ENCODE measurements at regions not wholly inside any gene's neighbourhood (a gene's known extent, or its start where the extent isn't known, plus 50 kb on each side); places are given as distances from the start of the nearest gene placed in this dataset.
A peak's percentile ranks its signal among the peaks of the same experiment; 100 is the strongest.

DNA sequence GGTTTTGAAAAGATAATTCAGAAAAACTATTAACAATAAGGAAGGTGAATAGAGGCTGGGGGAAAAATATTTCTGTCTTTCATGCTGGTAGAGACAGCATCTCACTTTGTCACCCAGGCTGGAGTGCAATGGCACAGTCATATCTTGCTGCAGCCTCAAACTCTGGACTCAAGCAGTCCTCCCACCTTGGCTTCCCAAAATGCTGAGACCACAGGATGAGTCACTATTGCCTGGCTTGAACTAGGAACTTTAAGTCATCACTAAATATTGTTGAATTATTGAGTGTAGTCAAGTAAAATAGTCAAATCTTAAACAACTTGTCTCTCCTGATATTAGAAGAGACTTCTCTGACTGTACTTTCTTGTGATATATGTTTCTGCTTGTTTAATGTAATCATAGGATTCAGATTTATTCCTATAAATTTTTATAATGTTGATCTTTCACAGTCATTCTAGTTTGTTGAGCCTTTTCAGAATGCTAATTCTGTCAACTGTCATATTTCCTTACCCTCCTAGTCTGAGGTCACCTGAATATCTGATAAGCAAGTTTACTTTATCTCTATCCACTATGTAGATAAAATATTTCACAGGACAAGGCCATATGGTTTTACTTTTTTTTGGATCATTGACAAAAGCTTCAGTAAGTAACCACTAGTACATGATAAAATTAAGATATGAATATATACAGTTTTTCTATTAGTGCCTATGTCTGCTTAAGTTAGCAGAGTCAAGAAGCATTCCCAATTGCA is 1696.5 kb downstream of the MAT2B start:
- no peaks in the 10 kb centered on the region for H3K36me3 ChIP-seq (ENCODE audit: insufficient read depth, low read length)
- H3K4me3 ChIP-seq (ENCODE audit: low read depth, low read length, poor library complexity, severe bottlenecking), result no peak overlapping the region
- no peaks in the 10 kb centered on the region for H3K27me3 ChIP-seq (ENCODE audit: insufficient read depth, low read length)
- no peak overlapping the region for H3K27ac ChIP-seq (ENCODE audit: low read depth, low read length, poor library complexity, severe bottlenecking)
- no peak for TF ChIP-seq EZH2 (IDR thresholded peaks at IDR 0.05; ENCODE audit: borderline replicate concordance, low read length)
- TF ChIP-seq, protein P1, sequence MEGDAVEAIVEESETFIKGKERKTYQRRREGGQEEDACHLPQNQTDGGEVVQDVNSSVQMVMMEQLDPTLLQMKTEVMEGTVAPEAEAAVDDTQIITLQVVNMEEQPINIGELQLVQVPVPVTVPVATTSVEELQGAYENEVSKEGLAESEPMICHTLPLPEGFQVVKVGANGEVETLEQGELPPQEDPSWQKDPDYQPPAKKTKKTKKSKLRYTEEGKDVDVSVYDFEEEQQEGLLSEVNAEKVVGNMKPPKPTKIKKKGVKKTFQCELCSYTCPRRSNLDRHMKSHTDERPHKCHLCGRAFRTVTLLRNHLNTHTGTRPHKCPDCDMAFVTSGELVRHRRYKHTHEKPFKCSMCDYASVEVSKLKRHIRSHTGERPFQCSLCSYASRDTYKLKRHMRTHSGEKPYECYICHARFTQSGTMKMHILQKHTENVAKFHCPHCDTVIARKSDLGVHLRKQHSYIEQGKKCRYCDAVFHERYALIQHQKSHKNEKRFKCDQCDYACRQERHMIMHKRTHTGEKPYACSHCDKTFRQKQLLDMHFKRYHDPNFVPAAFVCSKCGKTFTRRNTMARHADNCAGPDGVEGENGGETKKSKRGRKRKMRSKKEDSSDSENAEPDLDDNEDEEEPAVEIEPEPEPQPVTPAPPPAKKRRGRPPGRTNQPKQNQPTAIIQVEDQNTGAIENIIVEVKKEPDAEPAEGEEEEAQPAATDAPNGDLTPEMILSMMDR (IDR thresholded peaks at IDR 0.05; ENCODE audit: low read length), result no peak
- H3K79me2 ChIP-seq (ENCODE audit: insufficient read depth, low read length), result no peaks in the 10 kb centered on the region
- H3K9ac ChIP-seq (ENCODE audit: low read length), result no peak overlapping the region
- no peaks in the 10 kb centered on the region for H3K9me2 ChIP-seq (ENCODE audit: low read depth, low read length)
- no peaks in the 10 kb centered on the region for H3K4me1 ChIP-seq (ENCODE audit: insufficient read depth, low read length, severe bottlenecking)
- no peak overlapping the region for H3K4me2 ChIP-seq (ENCODE audit: low read length)
- no peaks in the 10 kb centered on the region for H3F3A ChIP-seq (ENCODE audit: insufficient read depth, low read length)
- H3K9me3 ChIP-seq (ENCODE audit: low read length), result no peaks in the 10 kb centered on the region
- no peak overlapping the region for H2AFZ ChIP-seq (ENCODE audit: low read length)
- H4K20me1 ChIP-seq (ENCODE audit: insufficient read depth, low read length), result no peaks in the 10 kb centered on the region

DNA sequence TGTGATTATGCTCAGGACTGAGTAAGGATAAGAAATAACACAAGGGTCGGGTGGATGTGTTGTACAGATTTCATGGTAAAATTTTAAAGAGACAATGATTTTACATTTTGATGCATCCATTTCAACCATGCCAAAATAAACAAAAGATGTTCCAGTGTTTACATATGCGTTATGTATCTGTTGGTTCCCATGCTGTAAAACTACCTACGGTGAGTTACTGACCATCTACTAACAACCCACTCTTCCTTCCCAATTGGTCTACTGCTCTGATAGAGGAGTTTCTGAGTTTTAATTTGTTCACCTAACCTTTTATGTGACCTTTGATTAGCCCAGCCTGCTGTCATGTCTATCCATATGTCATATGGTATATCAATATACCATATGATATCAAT is 1697.1 kb downstream of the MAT2B start:
- Histone ChIP-seq H3K27ac (ENCODE audit: low read depth, low read length, poor library complexity, severe bottlenecking) (no peak overlapping the region), H3F3A (ENCODE audit: insufficient read depth, low read length) (no peaks in the 10 kb centered on the region), H3K4me3 (ENCODE audit: low read depth, low read length, poor library complexity, severe bottlenecking) (no peak overlapping the region), H3K27me3 (ENCODE audit: insufficient read depth, low read length) (no peaks in the 10 kb centered on the region), H3K9ac (ENCODE audit: low read length) (no peak overlapping the region), H3K9me3 (ENCODE audit: low read length) (no peaks in the 10 kb centered on the region), H2AFZ (ENCODE audit: low read length) (no peak overlapping the region), H3K79me2 (ENCODE audit: insufficient read depth, low read length) (no peaks in the 10 kb centered on the region), H4K20me1 (ENCODE audit: insufficient read depth, low read length) (no peaks in the 10 kb centered on the region), H3K4me2 (ENCODE audit: low read length) (no peak overlapping the region), H3K4me1 (ENCODE audit: insufficient read depth, low read length, severe bottlenecking) (no peaks in the 10 kb centered on the region), H3K9me2 (ENCODE audit: low read depth, low read length) (no peaks in the 10 kb centered on the region), H3K36me3 (ENCODE audit: insufficient read depth, low read length) (no peaks in the 10 kb centered on the region)
- TF ChIP-seq, protein P1 (IDR thresholded peaks at IDR 0.05; ENCODE audit: low read length), result no peak
- TF ChIP-seq EZH2 (IDR thresholded peaks at IDR 0.05; ENCODE audit: borderline replicate concordance, low read length), result no peak

DNA sequence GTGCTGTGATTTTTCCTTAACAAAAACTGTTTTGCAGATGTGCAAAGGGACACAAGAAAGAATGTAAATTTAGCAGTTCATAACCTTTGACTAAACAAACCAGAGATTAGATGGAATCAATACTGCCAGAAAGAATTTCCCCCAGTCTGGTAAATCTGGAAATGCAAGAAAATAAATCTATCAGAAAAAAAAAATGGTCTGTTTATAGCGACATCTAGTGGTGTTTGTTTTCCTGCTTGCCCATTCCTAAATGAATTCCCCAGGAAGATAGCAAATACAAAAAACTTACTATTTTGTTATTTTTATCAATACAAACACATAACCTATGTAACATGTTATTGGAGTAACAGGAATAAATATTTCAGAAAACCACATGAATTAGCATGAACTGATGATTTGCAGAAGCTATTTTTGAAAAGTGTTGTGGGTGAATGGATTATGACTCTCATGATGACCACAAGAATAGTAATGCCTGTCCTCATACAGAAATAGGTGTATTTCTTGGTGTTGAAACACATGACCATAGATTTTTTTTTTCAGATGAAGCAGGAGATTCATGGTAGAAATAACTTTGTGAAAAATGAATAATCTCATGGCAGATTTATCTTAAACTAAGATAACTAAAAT is 1703.8 kb downstream of the MAT2B start:
- Histone ChIP-seq H3K9ac (ENCODE audit: low read length) (no peak overlapping the region), H3K9me2 (ENCODE audit: low read depth, low read length) (no peaks in the 10 kb centered on the region), H3K4me1 (ENCODE audit: insufficient read depth, low read length, severe bottlenecking) (no peaks in the 10 kb centered on the region), H3K4me3 (ENCODE audit: low read depth, low read length, poor library complexity, severe bottlenecking) (no peak overlapping the region), H3K79me2 (ENCODE audit: insufficient read depth, low read length) (no peaks in the 10 kb centered on the region), H3K27ac (ENCODE audit: low read depth, low read length, poor library complexity, severe bottlenecking) (no peak overlapping the region), H3K36me3 (ENCODE audit: insufficient read depth, low read length) (no peaks in the 10 kb centered on the region), H3K27me3 (ENCODE audit: insufficient read depth, low read length) (no peaks in the 10 kb centered on the region), H4K20me1 (ENCODE audit: insufficient read depth, low read length) (no peaks in the 10 kb centered on the region), H2AFZ (ENCODE audit: low read length) (no peak overlapping the region), H3F3A (ENCODE audit: insufficient read depth, low read length) (no peaks in the 10 kb centered on the region), H3K4me2 (ENCODE audit: low read length) (no peak overlapping the region), H3K9me3 (ENCODE audit: low read length) (no peaks in the 10 kb centered on the region)
- TF ChIP-seq EZH2 (IDR thresholded peaks at IDR 0.05; ENCODE audit: borderline replicate concordance, low read length), result no peak
- TF ChIP-seq, protein P1 (IDR thresholded peaks at IDR 0.05; ENCODE audit: low read length), result peak; percentile 74
